Stimulated activated CD8-positive, alpha-beta memory T cell treated with anti-CD3 and anti-CD28 coated beads, Interleukin-7, amount 100 ng/mL, for 48 hours (primary cell): ENCODE measurements at regions not wholly inside any gene's neighbourhood (a gene's known extent, or its start where the extent isn't known, plus 50 kb on each side); places are given as distances from the start of the nearest gene placed in this dataset.
A peak's percentile ranks its signal among the peaks of the same experiment; 100 is the strongest.
"Not testable (repeated sequence)": the region's sequence is repeated elsewhere in the genome, so short reads cannot be mapped to it uniquely, and the experiment has no call there.

ENCODE experiments used
- DNase-seq, 2 donors: peaks; one replicate each; pipeline ENCODE4 v3.0.0-alpha.2; 2020; ENCODE audit warnings: low read depth in 1 of 2; ENCODE audit errors: extremely low read depth in 1 of 2

- no peak for DNase-seq
Observed at GRCh38 chr12:14207905-14208551, 157.5 kb upstream of the ATF7IP start.

GRCh38 chr12:14211947-14212387 is 153.5 kb upstream of the ATF7IP start:
- DNase-seq, result no peak

GRCh38 chr12:14213542-14213941 is 151.9 kb upstream of the ATF7IP start:
- DNase-seq, result no peak

GRCh38 chr12:14214495-14214894 is 151.0 kb upstream of the ATF7IP start:
- no peak for DNase-seq

- not testable (repeated sequence) for DNase-seq
Observed at GRCh38 chr12:14215949-14216348, 149.5 kb upstream of the ATF7IP start.

- no peak for DNase-seq
Observed at GRCh38 chr12:14216405-14217294, 148.8 kb upstream of the ATF7IP start.

- no peak for DNase-seq
Observed at GRCh38 chr12:14219156-14219555, 146.3 kb upstream of the ATF7IP start.

GRCh38 chr12:14219670-14220069 is 145.8 kb upstream of the ATF7IP start:
- DNase-seq, result not testable (repeated sequence)

GRCh38 chr12:14225064-14225463 is 140.4 kb upstream of the ATF7IP start:
- no peak for DNase-seq

- not testable (repeated sequence) for DNase-seq
Observed at GRCh38 chr12:14235176-14235575, 130.3 kb upstream of the ATF7IP start.

- DNase-seq, result not testable (repeated sequence)
Observed at GRCh38 chr12:14236641-14237040, 128.8 kb upstream of the ATF7IP start.

- DNase-seq, result no peak
Observed at GRCh38 chr12:14238221-14238792, 127.2 kb upstream of the ATF7IP start.

GRCh38 chr12:14239350-14239934 is 126.0 kb upstream of the ATF7IP start:
- peak in 1 of 2 donors; percentile 13 for DNase-seq

- DNase-seq, result no peak
Observed at GRCh38 chr12:14239935-14240872, 125.3 kb upstream of the ATF7IP start.

GRCh38 chr12:14240873-14241220 is 124.6 kb upstream of the ATF7IP start:
- no peak for DNase-seq

GRCh38 chr12:14242825-14243224 is 122.7 kb upstream of the ATF7IP start:
- DNase-seq, result not testable (repeated sequence)

GRCh38 chr12:14243941-14244340 is 121.5 kb upstream of the ATF7IP start:
- DNase-seq, result no peak

- DNase-seq, result no peak
Observed at GRCh38 chr12:14244876-14245669, 120.4 kb upstream of the ATF7IP start.

- DNase-seq, result no peak
Observed at GRCh38 chr12:14247166-14247565, 118.3 kb upstream of the ATF7IP start.

- DNase-seq, result no peak
Observed at GRCh38 chr12:14249368-14249767, 116.1 kb upstream of the ATF7IP start.
